ENCODE measurements at regions not wholly inside any gene's neighbourhood (a gene's known extent, or its start where the extent isn't known, plus 50 kb on each side); places are given as distances from the start of the nearest gene placed in this dataset.

- no peak overlapping the region for H3K4me3 ChIP-seq (ENCODE audit: low read depth in 1 of 2, low read length in 2 of 2)
- no peaks in the 10 kb centered on the region for H3K4me1 ChIP-seq (ENCODE audit: control insufficient read depth in 1 of 2, insufficient read depth in 2 of 2, low read length in 2 of 2)
- H3K9me3 ChIP-seq (ENCODE audit: control insufficient read depth in 1 of 2, low read length in 2 of 2) = no peaks in the 10 kb centered on the region
- no peaks in the 10 kb centered on the region for H3K36me3 ChIP-seq (ENCODE audit: control insufficient read depth in 1 of 2, insufficient read depth in 2 of 2, low read length in 2 of 2)
- H3K27me3 ChIP-seq (ENCODE audit: control insufficient read depth in 1 of 2, insufficient read depth in 2 of 2, low read length in 2 of 2) = peaks cover 0 to 3% of the 10 kb centered on the region in 2 donors
- no peak overlapping the region for H3K9ac ChIP-seq (ENCODE audit: low read depth in 1 of 2, low read length in 2 of 2)
- H3K27ac ChIP-seq (ENCODE audit: low read depth, low read length) = no peak overlapping the region
Observed at GRCh38 chr10:118193642-118194041, 146.9 kb upstream of the RAB11FIP2 start.

GRCh38 chr10:118181021-118181420 is 134.3 kb upstream of the RAB11FIP2 start:
- Histone ChIP-seq H3K36me3 (ENCODE audit: control insufficient read depth in 1 of 2, insufficient read depth in 2 of 2, low read length in 2 of 2) (no peaks in the 10 kb centered on the region), H3K27me3 (ENCODE audit: control insufficient read depth in 1 of 2, insufficient read depth in 2 of 2, low read length in 2 of 2) (no peaks in the 10 kb centered on the region), H3K4me1 (ENCODE audit: control insufficient read depth in 1 of 2, insufficient read depth in 2 of 2, low read length in 2 of 2) (no peaks in the 10 kb centered on the region), H3K9ac (ENCODE audit: low read depth in 1 of 2, low read length in 2 of 2) (no peak overlapping the region), H3K9me3 (ENCODE audit: control insufficient read depth in 1 of 2, low read length in 2 of 2) (peaks cover 0 to 3% of the 10 kb centered on the region in 2 donors), H3K4me3 (ENCODE audit: low read depth in 1 of 2, low read length in 2 of 2) (no peak overlapping the region), H3K27ac (ENCODE audit: low read depth, low read length) (no peak overlapping the region)

- Histone ChIP-seq H3K27ac (ENCODE audit: low read depth, low read length) (no peak overlapping the region), H3K4me3 (ENCODE audit: low read depth in 1 of 2, low read length in 2 of 2) (no peak overlapping the region), H3K4me1 (ENCODE audit: control insufficient read depth in 1 of 2, insufficient read depth in 2 of 2, low read length in 2 of 2) (no peaks in the 10 kb centered on the region), H3K9me3 (ENCODE audit: control insufficient read depth in 1 of 2, low read length in 2 of 2) (no peaks in the 10 kb centered on the region), H3K9ac (ENCODE audit: low read depth in 1 of 2, low read length in 2 of 2) (no peak overlapping the region), H3K36me3 (ENCODE audit: control insufficient read depth in 1 of 2, insufficient read depth in 2 of 2, low read length in 2 of 2) (no peaks in the 10 kb centered on the region), H3K27me3 (ENCODE audit: control insufficient read depth in 1 of 2, insufficient read depth in 2 of 2, low read length in 2 of 2) (no peaks in the 10 kb centered on the region)
Observed at GRCh38 chr10:118175148-118175547, 128.4 kb upstream of the RAB11FIP2 start.

- H3K27me3 ChIP-seq (ENCODE audit: control insufficient read depth in 1 of 2, insufficient read depth in 2 of 2, low read length in 2 of 2) = no peaks in the 10 kb centered on the region
- no peaks in the 10 kb centered on the region for H3K4me1 ChIP-seq (ENCODE audit: control insufficient read depth in 1 of 2, insufficient read depth in 2 of 2, low read length in 2 of 2)
- no peaks in the 10 kb centered on the region for H3K9me3 ChIP-seq (ENCODE audit: control insufficient read depth in 1 of 2, low read length in 2 of 2)
- H3K27ac ChIP-seq (ENCODE audit: low read depth, low read length) = no peak overlapping the region
- H3K36me3 ChIP-seq (ENCODE audit: control insufficient read depth in 1 of 2, insufficient read depth in 2 of 2, low read length in 2 of 2) = no peaks in the 10 kb centered on the region
- no peak overlapping the region for H3K9ac ChIP-seq (ENCODE audit: low read depth in 1 of 2, low read length in 2 of 2)
- no peak overlapping the region for H3K4me3 ChIP-seq (ENCODE audit: low read depth in 1 of 2, low read length in 2 of 2)
Observed at GRCh38 chr10:118173296-118173695, 126.6 kb upstream of the RAB11FIP2 start.

- Histone ChIP-seq H3K4me1 (ENCODE audit: control insufficient read depth in 1 of 2, insufficient read depth in 2 of 2, low read length in 2 of 2) (no peaks in the 10 kb centered on the region), H3K27ac (ENCODE audit: low read depth, low read length) (no peak overlapping the region), H3K9ac (ENCODE audit: low read depth in 1 of 2, low read length in 2 of 2) (no peak overlapping the region), H3K9me3 (ENCODE audit: control insufficient read depth in 1 of 2, low read length in 2 of 2) (no peaks in the 10 kb centered on the region), H3K27me3 (ENCODE audit: control insufficient read depth in 1 of 2, insufficient read depth in 2 of 2, low read length in 2 of 2) (no peaks in the 10 kb centered on the region), H3K4me3 (ENCODE audit: low read depth in 1 of 2, low read length in 2 of 2) (no peak overlapping the region), H3K36me3 (ENCODE audit: control insufficient read depth in 1 of 2, insufficient read depth in 2 of 2, low read length in 2 of 2) (no peaks in the 10 kb centered on the region)
Observed at GRCh38 chr10:118171861-118172260, 125.1 kb upstream of the RAB11FIP2 start.

GRCh38 chr10:118167056-118167700 is 120.4 kb upstream of the RAB11FIP2 start:
- Histone ChIP-seq H3K27me3 (ENCODE audit: control insufficient read depth in 1 of 2, insufficient read depth in 2 of 2, low read length in 2 of 2) (no peaks in the 10 kb centered on the region), H3K27ac (ENCODE audit: low read depth, low read length) (no peak overlapping the region), H3K9me3 (ENCODE audit: control insufficient read depth in 1 of 2, low read length in 2 of 2) (no peaks in the 10 kb centered on the region), H3K4me3 (ENCODE audit: low read depth in 1 of 2, low read length in 2 of 2) (no peak overlapping the region), H3K4me1 (ENCODE audit: control insufficient read depth in 1 of 2, insufficient read depth in 2 of 2, low read length in 2 of 2) (no peaks in the 10 kb centered on the region), H3K36me3 (ENCODE audit: control insufficient read depth in 1 of 2, insufficient read depth in 2 of 2, low read length in 2 of 2) (no peaks in the 10 kb centered on the region), H3K9ac (ENCODE audit: low read depth in 1 of 2, low read length in 2 of 2) (no peak overlapping the region)

GRCh38 chr10:118163217-118163616 is 116.5 kb upstream of the RAB11FIP2 start:
- Histone ChIP-seq H3K9me3 (ENCODE audit: control insufficient read depth in 1 of 2, low read length in 2 of 2) (no peaks in the 10 kb centered on the region), H3K4me1 (ENCODE audit: control insufficient read depth in 1 of 2, insufficient read depth in 2 of 2, low read length in 2 of 2) (no peaks in the 10 kb centered on the region)

GRCh38 chr10:118161461-118162246 is 114.9 kb upstream of the RAB11FIP2 start:
- H3K27me3 ChIP-seq (ENCODE audit: control insufficient read depth in 1 of 2, insufficient read depth in 2 of 2, low read length in 2 of 2) = no peaks in the 10 kb centered on the region
- H3K27ac ChIP-seq (ENCODE audit: low read depth, low read length) = no peak overlapping the region
- H3K4me3 ChIP-seq (ENCODE audit: low read depth in 1 of 2, low read length in 2 of 2) = no peak overlapping the region
- no peak overlapping the region for H3K9ac ChIP-seq (ENCODE audit: low read depth in 1 of 2, low read length in 2 of 2)
- H3K4me1 ChIP-seq (ENCODE audit: control insufficient read depth in 1 of 2, insufficient read depth in 2 of 2, low read length in 2 of 2) = no peaks in the 10 kb centered on the region
- no peaks in the 10 kb centered on the region for H3K36me3 ChIP-seq (ENCODE audit: control insufficient read depth in 1 of 2, insufficient read depth in 2 of 2, low read length in 2 of 2)
- H3K9me3 ChIP-seq (ENCODE audit: control insufficient read depth in 1 of 2, low read length in 2 of 2) = no peaks in the 10 kb centered on the region

More at GRCh38 chr10:118163217-118163616, 116.5 kb upstream of the RAB11FIP2 start:
- no peaks in the 10 kb centered on the region for H3K36me3 ChIP-seq (ENCODE audit: control insufficient read depth in 1 of 2, insufficient read depth in 2 of 2, low read length in 2 of 2)
- H3K9ac ChIP-seq (ENCODE audit: low read depth in 1 of 2, low read length in 2 of 2) = no peak overlapping the region
- H3K4me3 ChIP-seq (ENCODE audit: low read depth in 1 of 2, low read length in 2 of 2) = no peak overlapping the region
- H3K27ac ChIP-seq (ENCODE audit: low read depth, low read length) = no peak overlapping the region
- no peaks in the 10 kb centered on the region for H3K27me3 ChIP-seq (ENCODE audit: control insufficient read depth in 1 of 2, insufficient read depth in 2 of 2, low read length in 2 of 2)

- H3K27me3 ChIP-seq (ENCODE audit: control insufficient read depth in 1 of 2, insufficient read depth in 2 of 2, low read length in 2 of 2) = no peaks in the 10 kb centered on the region
- H3K9ac ChIP-seq (ENCODE audit: low read depth in 1 of 2, low read length in 2 of 2) = no peak overlapping the region
- H3K9me3 ChIP-seq (ENCODE audit: control insufficient read depth in 1 of 2, low read length in 2 of 2) = peaks cover 0 to 3% of the 10 kb centered on the region in 2 donors
- no peak overlapping the region for H3K27ac ChIP-seq (ENCODE audit: low read depth, low read length)
- no peak overlapping the region for H3K4me3 ChIP-seq (ENCODE audit: low read depth in 1 of 2, low read length in 2 of 2)
- H3K4me1 ChIP-seq (ENCODE audit: control insufficient read depth in 1 of 2, insufficient read depth in 2 of 2, low read length in 2 of 2) = peaks cover 0 to 3% of the 10 kb centered on the region in 2 donors
- no peaks in the 10 kb centered on the region for H3K36me3 ChIP-seq (ENCODE audit: control insufficient read depth in 1 of 2, insufficient read depth in 2 of 2, low read length in 2 of 2)
Observed at GRCh38 chr10:118153287-118153686, 106.5 kb upstream of the RAB11FIP2 start.

GRCh38 chr10:118151461-118151860 is 104.7 kb upstream of the RAB11FIP2 start:
- Histone ChIP-seq H3K36me3 (ENCODE audit: control insufficient read depth in 1 of 2, insufficient read depth in 2 of 2, low read length in 2 of 2) (no peaks in the 10 kb centered on the region), H3K4me3 (ENCODE audit: low read depth in 1 of 2, low read length in 2 of 2) (no peak overlapping the region), H3K27ac (ENCODE audit: low read depth, low read length) (no peak overlapping the region), H3K9ac (ENCODE audit: low read depth in 1 of 2, low read length in 2 of 2) (no peak overlapping the region), H3K9me3 (ENCODE audit: control insufficient read depth in 1 of 2, low read length in 2 of 2) (peaks cover 0 to 3% of the 10 kb centered on the region in 2 donors), H3K4me1 (ENCODE audit: control insufficient read depth in 1 of 2, insufficient read depth in 2 of 2, low read length in 2 of 2) (peaks cover 0 to 3% of the 10 kb centered on the region in 2 donors), H3K27me3 (ENCODE audit: control insufficient read depth in 1 of 2, insufficient read depth in 2 of 2, low read length in 2 of 2) (no peaks in the 10 kb centered on the region)

Measured in duodenal mucosa (tissue), 2 donors.